PC-3 (cell line): ENCODE measurements at regions not wholly inside any gene's neighbourhood (a gene's known extent, or its start where the extent isn't known, plus 50 kb on each side); places are given as distances from the start of the nearest gene placed in this dataset.

Experiments
- EZH2 ChIP-seq: fragments of 300-600 bp; sonication (generic); IDR thresholded peaks from one replicate; pipeline ENCODE4 v1.6.1; 2017; ENCODE audit warnings: antibody characterized with exemption, mild to moderate bottlenecking, low read length; ENCODE audit not compliant: unreplicated experiment
- EZH2phosphoT487 ChIP-seq: fragments of 300-600 bp; sonication (generic); IDR thresholded peaks from 2 replicates; pipeline ENCODE4 v1.6.1; 2018; ENCODE audit warnings: mild to moderate bottlenecking, antibody characterized with exemption, low read length, borderline replicate concordance
- TF ChIP-seq, protein P1 (sequence below): fragments of 300-600 bp; sonication (generic); conservative IDR thresholded peaks from 2 replicates; pipeline ENCODE4 v1.5.1; 2017; ENCODE audit warnings: antibody characterized with exemption, low read depth, mild to moderate bottlenecking, low read length

DNA sequence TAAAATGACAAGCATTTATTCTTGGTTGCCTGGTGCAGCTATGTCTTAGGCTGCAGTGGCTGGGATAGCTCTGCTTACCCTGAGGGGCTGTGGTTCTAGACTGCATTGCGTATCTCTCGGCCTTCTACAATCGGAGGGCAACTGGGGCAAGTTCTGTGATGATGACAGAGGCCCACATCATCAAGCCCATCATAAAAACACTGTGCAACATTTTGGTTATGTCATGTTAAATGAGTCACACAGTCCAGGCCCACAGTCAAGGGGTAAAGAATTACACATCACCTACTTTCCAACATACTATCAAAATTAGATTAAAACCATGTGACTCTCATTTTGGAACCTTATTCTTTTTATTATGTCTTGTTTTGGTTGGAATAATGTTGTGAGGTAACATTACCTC, 120.2 kb upstream of the GUCY1A1 start:
- TF ChIP-seq, protein P1, sequence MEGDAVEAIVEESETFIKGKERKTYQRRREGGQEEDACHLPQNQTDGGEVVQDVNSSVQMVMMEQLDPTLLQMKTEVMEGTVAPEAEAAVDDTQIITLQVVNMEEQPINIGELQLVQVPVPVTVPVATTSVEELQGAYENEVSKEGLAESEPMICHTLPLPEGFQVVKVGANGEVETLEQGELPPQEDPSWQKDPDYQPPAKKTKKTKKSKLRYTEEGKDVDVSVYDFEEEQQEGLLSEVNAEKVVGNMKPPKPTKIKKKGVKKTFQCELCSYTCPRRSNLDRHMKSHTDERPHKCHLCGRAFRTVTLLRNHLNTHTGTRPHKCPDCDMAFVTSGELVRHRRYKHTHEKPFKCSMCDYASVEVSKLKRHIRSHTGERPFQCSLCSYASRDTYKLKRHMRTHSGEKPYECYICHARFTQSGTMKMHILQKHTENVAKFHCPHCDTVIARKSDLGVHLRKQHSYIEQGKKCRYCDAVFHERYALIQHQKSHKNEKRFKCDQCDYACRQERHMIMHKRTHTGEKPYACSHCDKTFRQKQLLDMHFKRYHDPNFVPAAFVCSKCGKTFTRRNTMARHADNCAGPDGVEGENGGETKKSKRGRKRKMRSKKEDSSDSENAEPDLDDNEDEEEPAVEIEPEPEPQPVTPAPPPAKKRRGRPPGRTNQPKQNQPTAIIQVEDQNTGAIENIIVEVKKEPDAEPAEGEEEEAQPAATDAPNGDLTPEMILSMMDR: no peak
- TF ChIP-seq EZH2 (no peak), EZH2phosphoT487 (no peak)
